ENCODE measurements at regions not wholly inside any gene's neighbourhood (a gene's known extent, or its start where the extent isn't known, plus 50 kb on each side); places are given as distances from the start of the nearest gene placed in this dataset.

- TF ChIP-seq POLR2AphosphoS5 (IDR thresholded peaks at IDR 0.05; ENCODE audit: low read depth, low read length) = no peak
- TF ChIP-seq SIN3A (IDR thresholded peaks at IDR 0.05; ENCODE audit: borderline replicate concordance, insufficient read depth, low read length) = no peak
- no peak for TF ChIP-seq TAF1 (IDR thresholded peaks at IDR 0.05; ENCODE audit: borderline replicate concordance, insufficient read depth, low read length)
- no peak for TF ChIP-seq REST (IDR thresholded peaks at IDR 0.05; ENCODE audit: insufficient read depth in 1 of 2, low read depth in 2 of 2, low read length in 2 of 2)
- TF ChIP-seq FOXP2 (optimal IDR thresholded peaks at IDR 0.05; ENCODE audit: borderline replicate concordance, extremely low read depth, extremely low read length, insufficient read depth) = no peak
Observed at GRCh38 chr13:40129467-40129866, 474.0 kb downstream of the COG6 start.

Measured in PFSK-1 (cell line).